Central memory CD8-positive, alpha-beta T cell (primary cell): ENCODE measurements at regions not wholly inside any gene's neighbourhood (a gene's known extent, or its start where the extent isn't known, plus 50 kb on each side); places are given as distances from the start of the nearest gene placed in this dataset.

ENCODE experiments used
- ATAC-seq: fragments of 150-1000 bp; cut with Tn5 transposase; replicated peaks from 2 replicates; pipeline ENCODE4 v1.10.0; 2022; ENCODE audit warnings: mild to moderate bottlenecking, moderate FRiP score, moderate number of reproducible peaks; ENCODE audit not compliant: poor library complexity, severe bottlenecking; ENCODE audit errors: extremely low read depth
- DNase-seq, 2 donors: peaks; one replicate each; pipeline ENCODE4 v3.0.0; 2021; ENCODE audit warnings: low spot score in 2 of 2
- H3K27ac Mint-ChIP-seq: one replicate; pipeline ENCODE4 v1.8.0; 2022; ENCODE audit warnings: low read depth, mild to moderate bottlenecking, moderate library complexity, mixed read lengths
- H3K27me3 Mint-ChIP-seq: one replicate; pipeline ENCODE4 v1.8.0; 2022; ENCODE audit warnings: mixed read lengths
- H3K36me3 Mint-ChIP-seq: one replicate; pipeline ENCODE4 v1.8.0; 2022; ENCODE audit warnings: mild to moderate bottlenecking, moderate library complexity, mixed read lengths; ENCODE audit not compliant: insufficient read depth
- H3K4me1 Mint-ChIP-seq: one replicate; pipeline ENCODE4 v1.8.0; 2022; ENCODE audit warnings: mixed read lengths
- H3K4me3 Mint-ChIP-seq: one replicate; pipeline ENCODE4 v1.8.0; 2022; ENCODE audit warnings: mild to moderate bottlenecking, moderate library complexity, mixed read lengths
- H3K9me3 Mint-ChIP-seq: one replicate; pipeline ENCODE4 v1.8.0; 2022; ENCODE audit warnings: mixed read lengths

DNA sequence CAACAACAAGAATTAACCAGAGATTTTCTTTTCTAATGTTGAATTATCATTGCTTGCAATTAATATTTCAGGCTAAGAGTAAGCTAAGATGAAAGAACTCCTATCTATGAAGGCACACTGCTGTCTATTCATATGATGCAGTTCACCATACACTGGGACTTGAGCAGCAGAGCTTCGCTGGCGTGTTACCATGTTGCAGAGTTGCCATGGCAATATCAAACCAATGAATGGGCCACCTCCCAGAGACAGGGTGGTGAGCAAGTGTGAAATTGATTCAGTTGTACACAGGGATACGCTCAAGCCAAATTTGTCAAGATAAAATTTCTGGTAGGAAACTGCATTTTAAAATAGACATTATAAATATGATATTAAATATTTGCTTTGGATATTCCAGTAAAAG lies 69.3 kb upstream of the MYO16 start:
- Mint-ChIP-seq H3K4me1 (no peaks in the 10 kb centered on the region), H3K27ac (no peak overlapping the region), H3K9me3 (no peaks in the 10 kb centered on the region), H3K4me3 (no peak overlapping the region), H3K27me3 (no peaks in the 10 kb centered on the region), H3K36me3 (no peaks in the 10 kb centered on the region)
- ATAC-seq (no peak), DNase-seq (no peak)

DNA sequence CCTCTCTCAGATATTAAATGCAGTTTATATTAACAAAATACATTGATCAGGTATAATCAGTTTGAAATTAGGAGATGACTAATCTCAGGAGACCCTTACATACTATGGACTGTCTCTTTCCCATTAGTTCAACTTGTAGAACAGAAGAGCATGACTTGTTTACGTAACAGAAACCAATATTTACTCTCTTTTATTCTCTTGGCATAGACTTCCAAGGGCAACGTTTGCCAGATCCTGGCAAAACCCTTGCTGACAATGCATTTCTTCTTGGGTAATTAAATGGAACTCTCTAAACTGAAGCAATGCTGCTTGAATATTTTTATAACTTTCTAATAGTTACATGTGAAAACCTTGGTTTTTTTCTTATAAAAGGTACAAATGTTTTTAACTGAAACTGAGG lies 68.3 kb upstream of the MYO16 start:
- no peaks in the 10 kb centered on the region for H3K36me3 Mint-ChIP-seq
- H3K27me3 Mint-ChIP-seq: no peaks in the 10 kb centered on the region
- no peak overlapping the region for H3K4me3 Mint-ChIP-seq
- DNase-seq (no peak), ATAC-seq (no peak)
- no peak overlapping the region for H3K27ac Mint-ChIP-seq
- no peaks in the 10 kb centered on the region for H3K9me3 Mint-ChIP-seq
- no peaks in the 10 kb centered on the region for H3K4me1 Mint-ChIP-seq

DNA sequence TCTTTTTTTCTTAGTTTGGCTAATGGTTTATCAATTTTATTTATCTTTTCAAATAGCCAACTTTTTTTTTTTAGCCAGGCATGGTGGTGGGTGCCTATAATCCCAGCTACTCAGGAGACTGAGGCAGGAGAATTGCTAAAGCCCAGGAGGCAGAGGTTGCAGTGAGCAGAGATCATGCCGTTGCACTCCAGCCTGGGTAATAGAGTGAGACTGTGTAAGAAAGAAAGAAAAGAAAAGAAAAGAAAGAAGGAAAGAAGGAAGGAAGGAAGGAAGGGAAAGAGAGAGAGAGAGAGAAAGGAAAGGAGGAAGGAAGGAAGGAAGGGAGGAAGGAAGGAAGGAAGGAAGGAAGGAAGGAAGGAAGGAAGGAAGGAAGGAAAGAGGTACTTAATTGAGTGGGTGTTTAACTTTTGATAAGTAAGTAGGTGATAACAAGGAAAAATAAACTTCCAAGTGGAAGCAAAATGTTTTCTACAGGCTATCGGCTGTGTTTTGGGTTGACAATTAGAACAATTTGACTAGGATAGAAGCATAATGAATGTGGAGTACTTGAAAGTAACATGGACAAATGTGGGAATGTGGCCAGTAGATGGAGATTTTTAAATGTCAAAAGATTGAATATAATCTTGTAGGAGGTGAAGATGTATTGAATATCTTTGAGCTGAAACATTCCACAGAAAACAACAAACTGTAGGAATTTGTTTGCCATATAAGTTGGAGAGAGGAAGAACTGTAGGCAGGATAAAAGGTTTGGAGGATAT lies 62.8 kb upstream of the MYO16 start:
- H3K27ac Mint-ChIP-seq: no peak overlapping the region
- no peak for ATAC-seq
- no peaks in the 10 kb centered on the region for H3K36me3 Mint-ChIP-seq
- H3K4me1 Mint-ChIP-seq: no peaks in the 10 kb centered on the region
- peaks cover 11% of the 10 kb centered on the region for H3K9me3 Mint-ChIP-seq
- H3K27me3 Mint-ChIP-seq: no peaks in the 10 kb centered on the region
- DNase-seq: no peak
- H3K4me3 Mint-ChIP-seq: no peak overlapping the region

- H3K27me3 Mint-ChIP-seq: no peaks in the 10 kb centered on the region
- H3K4me3 Mint-ChIP-seq: no peak overlapping the region
- DNase-seq (no peak), ATAC-seq (no peak)
- no peak overlapping the region for H3K27ac Mint-ChIP-seq
- H3K4me1 Mint-ChIP-seq: no peaks in the 10 kb centered on the region
- no peaks in the 10 kb centered on the region for H3K36me3 Mint-ChIP-seq
- H3K9me3 Mint-ChIP-seq: no peaks in the 10 kb centered on the region
These were observed 56.6 kb upstream of the MYO16 start for GRCh38 chr13:108572782-108573211.

DNA sequence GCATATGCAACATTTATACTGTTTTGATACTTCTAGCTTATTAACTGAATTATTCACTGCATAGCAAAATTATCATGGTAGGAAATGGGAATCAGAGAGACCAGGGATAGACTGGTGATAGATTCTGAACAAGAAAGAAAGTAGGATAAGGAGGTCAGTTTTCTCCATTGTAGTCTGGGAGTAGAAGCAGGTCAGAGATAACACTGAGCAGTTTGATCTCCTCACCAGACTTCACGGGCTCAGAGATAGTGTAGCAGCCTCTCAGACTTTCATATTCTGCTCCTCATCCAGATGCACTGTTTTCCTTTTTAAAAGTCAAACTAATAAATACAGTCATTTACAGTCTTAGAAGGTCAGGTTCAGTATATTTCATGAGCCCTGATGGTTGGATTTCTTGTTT lies 56.0 kb upstream of the MYO16 start:
- Mint-ChIP-seq H3K4me3 (no peak overlapping the region), H3K27me3 (no peaks in the 10 kb centered on the region), H3K4me1 (no peaks in the 10 kb centered on the region), H3K9me3 (no peaks in the 10 kb centered on the region), H3K36me3 (no peaks in the 10 kb centered on the region), H3K27ac (no peak overlapping the region)
- ATAC-seq: no peak
- no peak for DNase-seq

- Mint-ChIP-seq H3K36me3 (no peaks in the 10 kb centered on the region), H3K27ac (no peak overlapping the region), H3K4me3 (no peak overlapping the region), H3K9me3 (no peaks in the 10 kb centered on the region), H3K4me1 (no peaks in the 10 kb centered on the region), H3K27me3 (no peaks in the 10 kb centered on the region)
- ATAC-seq (no peak), DNase-seq (no peak)
These were observed 54.6 kb upstream of the MYO16 start for GRCh38 chr13:108574856-108575255.

DNA sequence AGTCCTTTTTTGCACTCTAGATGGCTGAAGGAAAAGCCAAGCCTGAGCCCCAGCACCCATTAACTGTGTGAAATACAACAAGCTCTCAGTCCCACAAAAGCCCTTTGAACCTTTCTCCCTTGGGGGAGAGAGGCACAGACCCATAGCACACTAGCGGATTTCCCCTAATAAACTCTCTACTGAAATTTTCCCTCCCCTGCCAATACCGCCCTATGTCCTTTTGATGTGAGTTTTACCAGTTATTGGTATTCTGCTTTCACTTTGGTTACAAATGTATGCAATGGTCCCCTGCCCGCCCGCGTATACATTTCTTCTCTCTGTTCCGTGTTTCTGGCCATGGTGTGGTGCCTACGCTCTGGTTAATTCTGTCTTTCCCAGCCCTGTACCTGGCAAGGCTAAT lies 54.0 kb upstream of the MYO16 start:
- H3K27ac Mint-ChIP-seq: no peak overlapping the region
- ATAC-seq: no peak
- no peaks in the 10 kb centered on the region for H3K36me3 Mint-ChIP-seq
- no peak for DNase-seq
- no peaks in the 10 kb centered on the region for H3K9me3 Mint-ChIP-seq
- H3K4me3 Mint-ChIP-seq: no peak overlapping the region
- no peaks in the 10 kb centered on the region for H3K4me1 Mint-ChIP-seq
- H3K27me3 Mint-ChIP-seq: no peaks in the 10 kb centered on the region
